Mesendoderm (in vitro differentiated cells): ENCODE measurements at regions not wholly inside any gene's neighbourhood (a gene's known extent, or its start where the extent isn't known, plus 50 kb on each side); places are given as distances from the start of the nearest gene placed in this dataset.
A peak's percentile ranks its signal among the peaks of the same experiment; 100 is the strongest.

Experiments used
- DNase-seq: peaks from one replicate; pipeline ENCODE4 v3.0.0; 2013
- H2AK5ac ChIP-seq: 2 replicates; pipeline ENCODE4 v1.6.1; 2013; ENCODE audit warnings: low read length, inconsistent platforms
- H2BK120ac ChIP-seq: 2 replicates; pipeline ENCODE4 v1.6.1; 2013; ENCODE audit warnings: low read depth, mild to moderate bottlenecking, low read length, moderate library complexity, mixed read lengths
- H2BK15ac ChIP-seq: replicated peaks from 2 replicates; pipeline ENCODE4 v1.6.1; 2013; ENCODE audit warnings: low read depth, mild to moderate bottlenecking, moderate library complexity
- H2BK5ac ChIP-seq: 2 replicates; pipeline ENCODE4 v1.6.1; 2013; ENCODE audit warnings: low read length, inconsistent platforms
- H3K18ac ChIP-seq: 2 replicates; pipeline ENCODE4 v1.6.1; 2013; ENCODE audit warnings: mild to moderate bottlenecking, low read length, mixed read lengths
- H3K23ac ChIP-seq: one replicate; pipeline ENCODE4 v1.6.1; 2013; ENCODE audit warnings: low read length
- H3K27ac ChIP-seq: 2 replicates; pipeline ENCODE4 v1.5.1; 2013; ENCODE audit warnings: low read depth, mild to moderate bottlenecking, inconsistent platforms, low read length, moderate library complexity
- H3K27me3 ChIP-seq: 2 replicates; pipeline ENCODE4 v1.6.1; 2013; ENCODE audit warnings: low read length, control low read depth, mild to moderate bottlenecking, inconsistent platforms; ENCODE audit not compliant: insufficient read depth, poor library complexity
- H3K36me3 ChIP-seq: 2 replicates; pipeline ENCODE4 v1.6.1; 2013; ENCODE audit warnings: low read length, inconsistent platforms; ENCODE audit not compliant: control insufficient read depth, insufficient read depth
- H3K4ac ChIP-seq: one replicate; pipeline ENCODE4 v1.6.1; 2013; ENCODE audit warnings: low read depth, mild to moderate bottlenecking, low read length, moderate library complexity
- H3K4me1 ChIP-seq: 2 replicates; pipeline ENCODE4 v1.6.1; 2013; ENCODE audit warnings: low read depth, low read length, inconsistent platforms; ENCODE audit not compliant: control insufficient read depth
- H3K4me2 ChIP-seq: 2 replicates; pipeline ENCODE4 v1.6.1; 2013; ENCODE audit warnings: low read length
- H3K4me3 ChIP-seq: 2 replicates; pipeline ENCODE4 v1.5.1; 2013; ENCODE audit warnings: mild to moderate bottlenecking, low read length
- H3K56ac ChIP-seq: one replicate; pipeline ENCODE4 v1.6.1; 2013; ENCODE audit warnings: low read length
- H3K79me1 ChIP-seq: 2 replicates; pipeline ENCODE4 v1.6.1; 2013; ENCODE audit warnings: low read length, inconsistent platforms
- H3K79me2 ChIP-seq: 2 replicates; pipeline ENCODE4 v1.6.1; 2013; ENCODE audit warnings: mild to moderate bottlenecking, low read length; ENCODE audit not compliant: control insufficient read depth, insufficient read depth
- H3K9ac ChIP-seq: 2 replicates; pipeline ENCODE4 v1.6.1; 2013; ENCODE audit warnings: low read length, inconsistent platforms
- H4K5ac ChIP-seq: one replicate; pipeline ENCODE4 v1.6.1; 2013; ENCODE audit warnings: low read length
- H4K8ac ChIP-seq: one replicate; pipeline ENCODE4 v1.6.1; 2013; ENCODE audit warnings: low read depth, mild to moderate bottlenecking, control low read depth, low read length, moderate library complexity
- WGBS: extraction: QIAGEN DNeasy Blood & Tissue Kit; methylation state at CpG from one replicate; pipeline ENCODE4 v1.1.7; 2013; ENCODE audit warnings: low lambda C conversion rate, missing lambda C conversion rate; ENCODE audit not compliant: insufficient coverage; ENCODE audit errors: extremely low coverage; 5-methylcytosine and 5-hydroxymethylcytosine counted together

GRCh38 chr2:12844511-12844910 is 127.8 kb downstream of the TRIB2 start:
- Histone ChIP-seq H2BK120ac (no peak overlapping the region), H3K79me2 (no peaks in the 10 kb centered on the region), H3K9ac (no peak overlapping the region), H2BK15ac (no peak overlapping the region), H3K4me3 (no peak overlapping the region), H3K23ac (no peak overlapping the region), H4K8ac (no peak overlapping the region), H2BK5ac (no peak overlapping the region), H3K79me1 (no peaks in the 10 kb centered on the region), H3K4me2 (no peak overlapping the region), H3K56ac (no peak overlapping the region), H3K4ac (no peak overlapping the region), H3K18ac (no peak overlapping the region), H2AK5ac (no peak overlapping the region), H3K4me1 (no peaks in the 10 kb centered on the region), H3K36me3 (no peaks in the 10 kb centered on the region), H4K5ac (no peak overlapping the region), H3K27me3 (no peaks in the 10 kb centered on the region), H3K27ac (no peak overlapping the region)
- DNase-seq: no peak
- no CpG with 5 or more reads among the region's 9 CpGs for WGBS

GRCh38 chr2:12847694-12848575 is 131.2 kb downstream of the TRIB2 start:
- no peak overlapping the region for H3K56ac ChIP-seq
- H3K18ac ChIP-seq: no peak overlapping the region
- no CpG with 5 or more reads among the region's 7 CpGs for WGBS
- H3K79me2 ChIP-seq: no peaks in the 10 kb centered on the region
- no peaks in the 10 kb centered on the region for H3K36me3 ChIP-seq
- no peaks in the 10 kb centered on the region for H3K27me3 ChIP-seq
- H2BK15ac ChIP-seq: no peak overlapping the region
- no peak overlapping the region for H3K23ac ChIP-seq
- H3K4me3 ChIP-seq: no peak overlapping the region
- DNase-seq: no peak
- H2BK5ac ChIP-seq: no peak overlapping the region
- H3K4me2 ChIP-seq: no peak overlapping the region
- no peak overlapping the region for H4K5ac ChIP-seq
- H2BK120ac ChIP-seq: no peak overlapping the region
- H3K4me1 ChIP-seq: no peaks in the 10 kb centered on the region
- no peak overlapping the region for H2AK5ac ChIP-seq
- H4K8ac ChIP-seq: no peak overlapping the region
- no peaks in the 10 kb centered on the region for H3K79me1 ChIP-seq
- H3K9ac ChIP-seq: no peak overlapping the region
- H3K27ac ChIP-seq: no peak overlapping the region
- H3K4ac ChIP-seq: no peak overlapping the region

GRCh38 chr2:12852135-12852534 is 135.4 kb downstream of the TRIB2 start:
- Histone ChIP-seq H2BK15ac (no peak overlapping the region), H2BK120ac (no peak overlapping the region), H3K18ac (no peak overlapping the region), H3K9ac (no peak overlapping the region), H3K27me3 (no peaks in the 10 kb centered on the region), H3K36me3 (no peaks in the 10 kb centered on the region), H3K79me1 (no peaks in the 10 kb centered on the region), H3K27ac (no peak overlapping the region), H2BK5ac (no peak overlapping the region), H3K23ac (no peak overlapping the region), H3K4ac (no peak overlapping the region), H4K8ac (no peak overlapping the region), H4K5ac (no peak overlapping the region), H2AK5ac (no peak overlapping the region), H3K56ac (no peak overlapping the region), H3K4me1 (no peaks in the 10 kb centered on the region), H3K4me3 (no peak overlapping the region), H3K79me2 (no peaks in the 10 kb centered on the region), H3K4me2 (no peak overlapping the region)
- no CpG with 5 or more reads among the region's 9 CpGs for WGBS
- DNase-seq: peak; percentile 37

GRCh38 chr2:12854001-12854530 is 137.3 kb downstream of the TRIB2 start:
- Histone ChIP-seq H3K4me2 (no peak overlapping the region), H3K36me3 (no peaks in the 10 kb centered on the region), H3K4me1 (no peaks in the 10 kb centered on the region), H4K5ac (no peak overlapping the region), H2BK5ac (no peak overlapping the region), H3K4me3 (no peak overlapping the region), H3K9ac (no peak overlapping the region), H2BK120ac (no peak overlapping the region), H3K56ac (no peak overlapping the region), H3K27me3 (no peaks in the 10 kb centered on the region), H3K23ac (no peak overlapping the region), H3K18ac (no peak overlapping the region), H3K27ac (no peak overlapping the region), H3K79me2 (no peaks in the 10 kb centered on the region), H3K4ac (no peak overlapping the region), H4K8ac (no peak overlapping the region), H2BK15ac (no peak overlapping the region), H2AK5ac (no peak overlapping the region), H3K79me1 (no peaks in the 10 kb centered on the region)
- no CpG with 5 or more reads among the region's 28 CpGs for WGBS
- DNase-seq: no peak

GRCh38 chr2:12855508-12855907 is 138.8 kb downstream of the TRIB2 start:
- H3K79me2 ChIP-seq: no peaks in the 10 kb centered on the region
- H3K36me3 ChIP-seq: no peaks in the 10 kb centered on the region
- H3K27me3 ChIP-seq: no peaks in the 10 kb centered on the region
- no peak for DNase-seq
- no peak overlapping the region for H3K18ac ChIP-seq
- no peaks in the 10 kb centered on the region for H3K79me1 ChIP-seq
- H3K4me3 ChIP-seq: no peak overlapping the region
- H3K4me1 ChIP-seq: no peaks in the 10 kb centered on the region
- no peak overlapping the region for H4K8ac ChIP-seq
- no peak overlapping the region for H3K4me2 ChIP-seq
- no peak overlapping the region for H3K23ac ChIP-seq
- no peak overlapping the region for H3K56ac ChIP-seq
- no peak overlapping the region for H2BK15ac ChIP-seq
- H4K5ac ChIP-seq: no peak overlapping the region
- H3K27ac ChIP-seq: no peak overlapping the region
- no peak overlapping the region for H3K4ac ChIP-seq
- no peak overlapping the region for H3K9ac ChIP-seq
- H2BK5ac ChIP-seq: no peak overlapping the region
- H2AK5ac ChIP-seq: no peak overlapping the region
- H2BK120ac ChIP-seq: no peak overlapping the region
